NCI-H345 (cell line): ENCODE measurements at regions not wholly inside any gene's neighbourhood (a gene's known extent, or its start where the extent isn't known, plus 50 kb on each side); places are given as distances from the start of the nearest gene placed in this dataset.

Experiments
- DNase-seq: peaks from one replicate; lab custom pipeline; 2025; lab: John Stamatoyannopoulos, UW

- no peak for DNase-seq
These were observed 116.5 kb upstream of the NAV2 start for GRCh38 chr11:19595840-19596751.

- no peak for DNase-seq
These were observed 117.2 kb upstream of the NAV2 start for GRCh38 chr11:19595499-19595839.

- DNase-seq: no peak
These were observed 118.3 kb upstream of the NAV2 start for GRCh38 chr11:19594326-19594725.

GRCh38 chr11:19592842-19593241 is 119.8 kb upstream of the NAV2 start:
- DNase-seq: no peak

- DNase-seq: no peak
These were observed 122.9 kb upstream of the NAV2 start for GRCh38 chr11:19589567-19590260.

GRCh38 chr11:19587979-19588378 is 124.7 kb upstream of the NAV2 start:
- no peak for DNase-seq

- no peak for DNase-seq
These were observed 132.0 kb upstream of the NAV2 start for GRCh38 chr11:19580646-19581045.

- DNase-seq: no peak
These were observed 132.7 kb upstream of the NAV2 start for GRCh38 chr11:19579957-19580356.

- DNase-seq: no peak
These were observed 133.8 kb upstream of the NAV2 start for GRCh38 chr11:19578871-19579270.

- no peak for DNase-seq
These were observed 134.5 kb upstream of the NAV2 start for GRCh38 chr11:19577976-19578619.

- DNase-seq: no peak
These were observed 135.2 kb upstream of the NAV2 start for GRCh38 chr11:19577391-19577975.

- no peak for DNase-seq
These were observed 135.7 kb upstream of the NAV2 start for GRCh38 chr11:19576903-19577302.

GRCh38 chr11:19576054-19576453 is 136.6 kb upstream of the NAV2 start:
- DNase-seq: no peak

GRCh38 chr11:19574916-19575315 is 137.7 kb upstream of the NAV2 start:
- DNase-seq: no peak

GRCh38 chr11:19573666-19574065 is 139.0 kb upstream of the NAV2 start:
- DNase-seq: peak; percentile 67

- DNase-seq: no peak
These were observed 140.7 kb upstream of the NAV2 start for GRCh38 chr11:19571906-19572305.

GRCh38 chr11:19570889-19571288 is 141.7 kb upstream of the NAV2 start:
- DNase-seq: no peak

- DNase-seq: no peak
These were observed 144.6 kb upstream of the NAV2 start for GRCh38 chr11:19567996-19568395.

GRCh38 chr11:19566583-19567379 is 145.9 kb upstream of the NAV2 start:
- DNase-seq: no peak

GRCh38 chr11:19565639-19566038 is 147.0 kb upstream of the NAV2 start:
- DNase-seq: no peak

- no peak for DNase-seq
These were observed 150.5 kb upstream of the NAV2 start for GRCh38 chr11:19562156-19562555.

GRCh38 chr11:19561011-19561410 is 151.6 kb upstream of the NAV2 start:
- DNase-seq: no peak
